Duodenal mucosa (tissue), 2 donors: ENCODE measurements at regions not wholly inside any gene's neighbourhood (a gene's known extent, or its start where the extent isn't known, plus 50 kb on each side); places are given as distances from the start of the nearest gene placed in this dataset.

Source experiments
- H3K27ac ChIP-seq: one replicate; pipeline ENCODE4 v1.7.0; 2013; ENCODE audit warnings: low read depth, low read length
- H3K27me3 ChIP-seq, 2 donors: one replicate each; pipeline ENCODE4 v1.7.0; 2013; ENCODE audit warnings: low read length in 2 of 2, control low read depth in 1 of 2; ENCODE audit not compliant: insufficient read depth in 2 of 2, control insufficient read depth in 1 of 2
- H3K36me3 ChIP-seq, 2 donors: one replicate each; pipeline ENCODE4 v1.7.0; 2013; ENCODE audit warnings: low read length in 2 of 2, control low read depth in 1 of 2; ENCODE audit not compliant: insufficient read depth in 2 of 2, control insufficient read depth in 1 of 2
- H3K4me1 ChIP-seq, 2 donors: one replicate each; pipeline ENCODE4 v1.7.0; 2013; ENCODE audit warnings: low read length in 2 of 2, control low read depth in 1 of 2; ENCODE audit not compliant: insufficient read depth in 2 of 2, control insufficient read depth in 1 of 2
- H3K4me3 ChIP-seq, 2 donors: one replicate each; pipeline ENCODE4 v1.7.0; 2013; ENCODE audit warnings: low read length in 2 of 2, low read depth in 1 of 2
- H3K9ac ChIP-seq, 2 donors: one replicate each; pipeline ENCODE4 v1.7.0; 2013; ENCODE audit warnings: low read length in 2 of 2, low read depth in 1 of 2
- H3K9me3 ChIP-seq, 2 donors: one replicate each; pipeline ENCODE4 v1.7.0; 2013; ENCODE audit warnings: low read length in 2 of 2, control low read depth in 1 of 2; ENCODE audit not compliant: control insufficient read depth in 1 of 2

GRCh38 chrX:20727447-20727846 is 460.7 kb upstream of the RPS6KA3 start:
- Histone ChIP-seq H3K9ac (no peak overlapping the region), H3K27me3 (no peaks in the 10 kb centered on the region)

DNA sequence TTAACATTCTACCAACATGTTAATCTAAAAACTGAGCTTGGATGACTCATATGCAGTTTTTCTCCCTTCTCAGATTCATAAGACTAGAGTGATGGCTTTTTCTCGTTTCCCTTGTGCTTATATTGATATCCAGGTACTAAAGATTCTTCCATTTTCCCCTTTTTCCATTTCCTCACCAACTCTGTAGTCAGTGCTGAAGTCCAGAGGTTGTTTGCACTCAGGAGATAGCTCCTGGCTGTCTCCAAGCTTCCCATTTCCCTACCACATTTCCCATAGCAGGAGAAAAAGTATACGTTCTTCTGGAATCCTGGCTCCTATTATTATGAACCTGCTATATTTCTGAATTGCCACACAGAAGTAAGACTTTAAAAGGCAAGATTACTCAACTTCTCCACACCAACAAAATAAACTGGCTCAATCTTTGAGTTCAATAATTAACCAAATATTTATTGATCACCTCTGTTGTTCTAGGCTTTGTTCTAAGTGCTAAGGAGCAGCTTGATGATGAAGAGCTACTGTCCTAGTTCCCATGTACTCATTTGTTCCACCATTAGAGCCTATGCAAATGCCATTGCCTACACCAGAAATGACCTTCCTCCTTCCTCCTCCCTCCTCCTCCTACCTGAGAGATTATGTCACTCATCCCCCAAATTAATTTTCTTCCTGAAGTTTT is 454.4 kb upstream of the RPS6KA3 start:
- H3K4me3 ChIP-seq = no peak overlapping the region
- no peaks in the 10 kb centered on the region for H3K9me3 ChIP-seq
- no peaks in the 10 kb centered on the region for H3K27me3 ChIP-seq
- H3K27ac ChIP-seq = no peak overlapping the region
- H3K9ac ChIP-seq = no peak overlapping the region
- H3K36me3 ChIP-seq = no peaks in the 10 kb centered on the region
- no peaks in the 10 kb centered on the region for H3K4me1 ChIP-seq

More at GRCh38 chrX:20727447-20727846, 460.7 kb upstream of the RPS6KA3 start:
- Histone ChIP-seq H3K4me3 (no peak overlapping the region), H3K9me3 (no peaks in the 10 kb centered on the region), H3K4me1 (no peaks in the 10 kb centered on the region), H3K36me3 (no peaks in the 10 kb centered on the region), H3K27ac (no peak overlapping the region)

- Histone ChIP-seq H3K27ac (no peak overlapping the region), H3K4me3 (no peak overlapping the region), H3K9ac (no peak overlapping the region), H3K9me3 (no peaks in the 10 kb centered on the region), H3K4me1 (no peaks in the 10 kb centered on the region), H3K27me3 (no peaks in the 10 kb centered on the region), H3K36me3 (no peaks in the 10 kb centered on the region)
These were observed 452.1 kb upstream of the RPS6KA3 start for GRCh38 chrX:20718592-20719380.

DNA sequence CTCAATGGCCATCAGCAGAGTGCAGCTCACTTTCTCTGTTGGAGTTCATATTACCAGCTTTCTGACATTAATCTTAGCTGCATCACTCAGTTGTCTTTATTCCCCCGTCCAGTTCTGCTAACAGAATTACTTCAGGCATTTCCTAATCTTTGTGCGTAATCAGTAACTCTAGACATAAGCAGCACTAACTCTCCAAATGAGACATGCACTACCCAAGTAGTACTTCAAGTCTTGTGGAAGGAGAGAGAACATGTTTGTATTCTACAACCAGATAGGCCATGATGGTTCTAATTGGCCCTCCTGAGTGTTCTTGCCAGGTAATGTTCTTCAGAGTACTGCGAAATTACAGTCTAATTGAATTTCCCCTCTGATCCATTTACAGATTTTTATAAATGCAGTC is 448.5 kb upstream of the RPS6KA3 start:
- Histone ChIP-seq H3K9ac (no peak overlapping the region), H3K4me3 (no peak overlapping the region), H3K27ac (no peak overlapping the region), H3K36me3 (no peaks in the 10 kb centered on the region), H3K4me1 (no peaks in the 10 kb centered on the region), H3K27me3 (no peaks in the 10 kb centered on the region), H3K9me3 (no peaks in the 10 kb centered on the region)

DNA sequence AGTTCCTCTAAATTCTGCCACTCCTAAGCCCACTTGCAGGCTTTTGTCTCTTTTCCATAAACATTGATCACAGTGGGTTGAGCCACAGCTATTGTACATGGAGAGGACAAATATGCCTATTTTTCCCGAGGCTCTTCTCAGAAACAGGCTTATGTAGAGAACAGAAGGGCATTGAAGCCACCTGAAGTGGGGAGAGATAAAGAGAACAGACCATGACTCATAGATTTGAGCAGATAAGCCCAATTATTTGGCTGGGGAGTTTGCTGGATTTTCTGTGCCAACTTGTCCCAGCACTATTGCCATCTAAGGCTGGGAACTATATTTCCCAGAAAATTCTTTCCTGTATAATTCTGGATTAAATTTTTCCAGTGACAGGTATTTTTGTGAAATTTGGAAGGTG is 446.1 kb upstream of the RPS6KA3 start:
- Histone ChIP-seq H3K27me3 (no peaks in the 10 kb centered on the region), H3K4me3 (no peak overlapping the region), H3K27ac (no peak overlapping the region), H3K9me3 (no peaks in the 10 kb centered on the region), H3K9ac (no peak overlapping the region), H3K4me1 (no peaks in the 10 kb centered on the region), H3K36me3 (no peaks in the 10 kb centered on the region)

GRCh38 chrX:20711366-20711765 is 444.7 kb upstream of the RPS6KA3 start:
- H3K36me3 ChIP-seq = no peaks in the 10 kb centered on the region
- no peak overlapping the region for H3K27ac ChIP-seq
- no peak overlapping the region for H3K4me3 ChIP-seq
- no peaks in the 10 kb centered on the region for H3K27me3 ChIP-seq
- H3K4me1 ChIP-seq = no peaks in the 10 kb centered on the region
- no peaks in the 10 kb centered on the region for H3K9me3 ChIP-seq
- H3K9ac ChIP-seq = no peak overlapping the region

- no peaks in the 10 kb centered on the region for H3K36me3 ChIP-seq
- H3K9me3 ChIP-seq = no peaks in the 10 kb centered on the region
- no peak overlapping the region for H3K9ac ChIP-seq
- no peaks in the 10 kb centered on the region for H3K27me3 ChIP-seq
- no peak overlapping the region for H3K27ac ChIP-seq
- no peak overlapping the region for H3K4me3 ChIP-seq
- H3K4me1 ChIP-seq = no peaks in the 10 kb centered on the region
These were observed 426.4 kb upstream of the RPS6KA3 start for GRCh38 chrX:20693078-20693477.

DNA sequence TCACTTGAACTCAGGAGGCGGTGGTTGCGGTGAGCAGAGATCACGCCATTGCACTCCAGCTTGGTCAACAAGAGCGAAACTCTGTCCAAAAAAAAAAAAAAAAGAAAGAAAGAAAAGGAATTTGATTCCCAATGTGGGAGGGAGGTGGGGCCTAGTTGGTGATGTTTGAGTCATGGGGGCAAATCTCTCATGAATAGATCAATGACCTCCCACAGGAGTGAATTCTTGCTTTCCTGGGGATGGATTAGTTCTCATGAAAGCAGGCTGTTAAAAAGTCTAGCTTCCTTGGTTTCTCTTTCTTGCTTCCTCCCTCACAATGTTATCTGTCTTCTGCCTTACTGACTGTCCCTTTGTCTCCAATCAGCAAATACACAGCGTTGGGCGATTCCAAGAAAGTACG is 419.5 kb upstream of the RPS6KA3 start:
- H3K27ac ChIP-seq = no peak overlapping the region
- no peak overlapping the region for H3K9ac ChIP-seq
- H3K27me3 ChIP-seq = no peaks in the 10 kb centered on the region
- H3K4me3 ChIP-seq = no peak overlapping the region
- no peaks in the 10 kb centered on the region for H3K4me1 ChIP-seq
- H3K36me3 ChIP-seq = no peaks in the 10 kb centered on the region
- no peaks in the 10 kb centered on the region for H3K9me3 ChIP-seq

GRCh38 chrX:20685652-20686051 is 418.9 kb upstream of the RPS6KA3 start:
- no peak overlapping the region for H3K9ac ChIP-seq
- H3K36me3 ChIP-seq = no peaks in the 10 kb centered on the region
- no peak overlapping the region for H3K4me3 ChIP-seq
- no peaks in the 10 kb centered on the region for H3K4me1 ChIP-seq
- no peaks in the 10 kb centered on the region for H3K27me3 ChIP-seq
- H3K9me3 ChIP-seq = no peaks in the 10 kb centered on the region
- H3K27ac ChIP-seq = no peak overlapping the region

- Histone ChIP-seq H3K4me1 (no peaks in the 10 kb centered on the region), H3K27me3 (no peaks in the 10 kb centered on the region), H3K9me3 (no peaks in the 10 kb centered on the region), H3K36me3 (no peaks in the 10 kb centered on the region), H3K4me3 (no peak overlapping the region), H3K27ac (no peak overlapping the region), H3K9ac (no peak overlapping the region)
These were observed 415.0 kb upstream of the RPS6KA3 start for GRCh38 chrX:20681683-20682082.
